ENCODE measurements at regions not wholly inside any gene's neighbourhood (a gene's known extent, or its start where the extent isn't known, plus 50 kb on each side); places are given as distances from the start of the nearest gene placed in this dataset.

GRCh38 chr12:107474099-107474498 lies 211.5 kb upstream of the PWP1 start:
- TF ChIP-seq CTCF (conservative IDR thresholded peaks at IDR 0.05; ENCODE audit: low read depth, low read length) (no peak), EZH2 (IDR thresholded peaks at IDR 0.05; ENCODE audit: low read length, unreplicated experiment) (no peak)

All from PC-3 (cell line).